HepG2 (cell line): ENCODE measurements at regions not wholly inside any gene's neighbourhood (a gene's known extent, or its start where the extent isn't known, plus 50 kb on each side); places are given as distances from the start of the nearest gene placed in this dataset.

Experiments used
- AHR ChIP-seq: IDR thresholded peaks from 2 replicates; pipeline ENCODE4 v1.6.1; 2018; ENCODE audit warnings: missing genetic modification reagents, missing compliant biosample characterization
- ARID5B ChIP-seq: IDR thresholded peaks from 2 replicates; pipeline ENCODE4 v1.4.0; 2020; ENCODE audit warnings: mild to moderate bottlenecking, missing genetic modification reagents
- CCAR2 ChIP-seq: fragments of 200-400 bp; formaldehyde crosslinking; optimal IDR thresholded peaks from 2 replicates; pipeline ENCODE3; 2018; ENCODE audit warnings: low read depth, mild to moderate bottlenecking, low read length, moderate library complexity
- GATA4 ChIP-seq: sonication (generic); IDR thresholded peaks from 2 replicates; pipeline ENCODE4 v1.6.1; 2016; ENCODE audit warnings: antibody characterized with exemption, low read depth, borderline replicate concordance
- HOMEZ ChIP-seq: IDR thresholded peaks from 2 replicates; pipeline ENCODE4 v1.6.1; 2016; ENCODE audit warnings: low read depth
- MAFG ChIP-seq: sonication (generic); formaldehyde crosslinking; IDR thresholded peaks from 2 replicates; pipeline ENCODE4 v1.5.1; 2020; ENCODE audit warnings: mild to moderate bottlenecking, missing genetic modification reagents
- MED1 ChIP-seq: sonication (generic); formaldehyde crosslinking; IDR thresholded peaks from 2 replicates; pipeline ENCODE4 v1.4.0; 2020; ENCODE audit warnings: missing genetic modification reagents
- NCOA2 ChIP-seq: sonication (generic); formaldehyde crosslinking; IDR thresholded peaks from 2 replicates; pipeline ENCODE4 v1.8.0; 2022; ENCODE audit warnings: inconsistent platforms
- PHF8 ChIP-seq: sonication (generic); formaldehyde crosslinking; IDR thresholded peaks from 2 replicates; pipeline ENCODE4 v1.5.0; 2020; ENCODE audit warnings: missing genetic modification reagents
- REXO4 ChIP-seq: sonication (generic); formaldehyde crosslinking; IDR thresholded peaks from 2 replicates; pipeline ENCODE4 v1.8.0; 2022; ENCODE audit warnings: missing genetic modification reagents, mild to moderate bottlenecking, borderline replicate concordance
- SIX4 ChIP-seq: sonication (generic); formaldehyde crosslinking; IDR thresholded peaks from 2 replicates; pipeline ENCODE4 v1.4.0; 2020; ENCODE audit warnings: missing genetic modification reagents
- SMAD3 ChIP-seq: sonication (generic); formaldehyde crosslinking; IDR thresholded peaks from 2 replicates; pipeline ENCODE4 v1.4.0; 2020; ENCODE audit warnings: missing genetic modification reagents
- SOX6 ChIP-seq, 2 experiments: fragments of 450-650 bp in 1 of 2; sonication (generic) in 1 of 2; formaldehyde crosslinking in 1 of 2; IDR thresholded peaks; 2 replicates each; pipeline versions ENCODE4 v1.4.0 to v1.6.1; 2017 to 2020; ENCODE audit warnings: antibody characterized with exemption in 1 of 2, mild to moderate bottlenecking in 1 of 2, missing genetic modification reagents in 1 of 2
- ZNF256 ChIP-seq: sonication (generic); formaldehyde crosslinking; conservative IDR thresholded peaks from 2 replicates; pipeline ENCODE4 v1.4.0; 2020; ENCODE audit warnings: missing genetic modification reagents
- ZNF792 ChIP-seq: IDR thresholded peaks from 2 replicates; pipeline ENCODE4 v1.6.1; 2016
- ZNF878 ChIP-seq: sonication (generic); formaldehyde crosslinking; IDR thresholded peaks from 2 replicates; pipeline ENCODE4 v1.8.1; 2023; ENCODE audit warnings: mild to moderate bottlenecking, missing genetic modification reagents, moderate library complexity
- TF ChIP-seq, protein P1 (sequence below): sonication (generic); formaldehyde crosslinking; IDR thresholded peaks from 2 replicates; pipeline ENCODE4 v1.5.0; 2020; ENCODE audit warnings: missing genetic modification reagents, mild to moderate bottlenecking, borderline replicate concordance
- TF ChIP-seq, protein P2 (sequence below): sonication (generic); formaldehyde crosslinking; IDR thresholded peaks from 2 replicates; pipeline ENCODE4 v1.4.0; 2020; ENCODE audit warnings: missing genetic modification reagents
- TF ChIP-seq, protein P3 (sequence below): fragments of 450-650 bp; IDR thresholded peaks from 2 replicates; pipeline ENCODE4 v1.6.1; 2017; ENCODE audit warnings: mild to moderate bottlenecking

DNA sequence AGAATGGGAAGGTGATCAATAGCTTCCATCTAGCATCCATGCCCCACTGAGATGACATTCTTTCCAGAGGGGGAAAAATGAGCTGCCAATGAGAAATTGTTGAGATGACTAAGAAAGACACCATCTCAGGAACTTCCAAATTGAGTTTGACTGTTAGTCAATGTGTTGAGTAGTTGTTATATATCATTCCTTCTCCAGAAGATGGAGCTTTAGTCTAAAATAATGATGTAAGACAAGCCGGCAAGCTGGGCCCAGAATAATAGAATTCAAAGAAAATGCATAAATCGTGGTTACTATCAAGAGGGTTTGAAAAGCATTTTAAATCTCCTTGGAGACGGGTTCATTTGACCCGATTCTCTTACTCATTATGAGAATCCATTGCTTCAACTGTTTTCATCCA is 71.0 kb upstream of the ATF7IP2 start (continued):
- TF ChIP-seq ZNF792 (CRISPR knock-in tag) (0 out of 2 replicates have a peak, but pooled peaks have one; percentile 6), CCAR2 (no peak), MED1 (0 out of 2 replicates have a peak, but pooled peaks have one; percentile 26), AHR (CRISPR knock-in tag) (no peak), SMAD3 (CRISPR knock-in tag) (0 out of 2 replicates have a peak, but pooled peaks have one; percentile 8), SIX4 (no peak), NCOA2 (no peak), REXO4 (no peak), HOMEZ (CRISPR knock-in tag) (0 out of 2 replicates have a peak, but pooled peaks have one; percentile 18), SOX6 (IDR thresholded peaks at IDR 0.05) (no peak), SOX6 (CRISPR knock-in tag; IDR thresholded peaks at IDR 0.05) (peak; percentile 32; the same call in 1 of the 2 replicates), GATA4 (no peak), ARID5B (CRISPR knock-in tag) (0 out of 2 replicates have a peak, but pooled peaks have one; percentile 33), ZNF256 (CRISPR knock-in tag) (no peak), PHF8 (CRISPR knock-in tag) (no peak), MAFG (CRISPR knock-in tag) (no peak), ZNF878 (CRISPR knock-in tag) (0 out of 2 replicates have a peak, but pooled peaks have one; percentile 20)
- TF ChIP-seq, protein P1, sequence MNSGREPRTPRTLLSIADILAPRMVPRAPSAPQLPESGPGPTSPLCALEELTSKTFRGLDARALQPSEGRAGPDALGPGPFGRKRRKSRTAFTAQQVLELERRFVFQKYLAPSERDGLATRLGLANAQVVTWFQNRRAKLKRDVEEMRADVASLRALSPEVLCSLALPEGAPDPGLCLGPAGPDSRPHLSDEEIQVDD (CRISPR knock-in tag), result no peak
- TF ChIP-seq, protein P2, sequence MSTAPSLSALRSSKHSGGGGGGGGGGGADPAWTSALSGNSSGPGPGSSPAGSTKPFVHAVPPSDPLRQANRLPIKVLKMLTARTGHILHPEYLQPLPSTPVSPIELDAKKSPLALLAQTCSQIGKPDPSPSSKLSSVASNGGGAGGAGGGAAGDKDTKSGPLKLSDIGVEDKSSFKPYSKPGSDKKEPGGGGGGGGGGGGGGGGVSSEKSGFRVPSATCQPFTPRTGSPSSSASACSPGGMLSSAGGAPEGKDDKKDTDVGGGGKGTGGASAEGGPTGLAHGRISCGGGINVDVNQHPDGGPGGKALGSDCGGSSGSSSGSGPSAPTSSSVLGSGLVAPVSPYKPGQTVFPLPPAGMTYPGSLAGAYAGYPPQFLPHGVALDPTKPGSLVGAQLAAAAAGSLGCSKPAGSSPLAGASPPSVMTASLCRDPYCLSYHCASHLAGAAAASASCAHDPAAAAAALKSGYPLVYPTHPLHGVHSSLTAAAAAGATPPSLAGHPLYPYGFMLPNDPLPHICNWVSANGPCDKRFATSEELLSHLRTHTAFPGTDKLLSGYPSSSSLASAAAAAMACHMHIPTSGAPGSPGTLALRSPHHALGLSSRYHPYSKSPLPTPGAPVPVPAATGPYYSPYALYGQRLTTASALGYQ (CRISPR knock-in tag), result peak; percentile 18; the same call in 1 of the 2 replicates
- TF ChIP-seq, protein P3, sequence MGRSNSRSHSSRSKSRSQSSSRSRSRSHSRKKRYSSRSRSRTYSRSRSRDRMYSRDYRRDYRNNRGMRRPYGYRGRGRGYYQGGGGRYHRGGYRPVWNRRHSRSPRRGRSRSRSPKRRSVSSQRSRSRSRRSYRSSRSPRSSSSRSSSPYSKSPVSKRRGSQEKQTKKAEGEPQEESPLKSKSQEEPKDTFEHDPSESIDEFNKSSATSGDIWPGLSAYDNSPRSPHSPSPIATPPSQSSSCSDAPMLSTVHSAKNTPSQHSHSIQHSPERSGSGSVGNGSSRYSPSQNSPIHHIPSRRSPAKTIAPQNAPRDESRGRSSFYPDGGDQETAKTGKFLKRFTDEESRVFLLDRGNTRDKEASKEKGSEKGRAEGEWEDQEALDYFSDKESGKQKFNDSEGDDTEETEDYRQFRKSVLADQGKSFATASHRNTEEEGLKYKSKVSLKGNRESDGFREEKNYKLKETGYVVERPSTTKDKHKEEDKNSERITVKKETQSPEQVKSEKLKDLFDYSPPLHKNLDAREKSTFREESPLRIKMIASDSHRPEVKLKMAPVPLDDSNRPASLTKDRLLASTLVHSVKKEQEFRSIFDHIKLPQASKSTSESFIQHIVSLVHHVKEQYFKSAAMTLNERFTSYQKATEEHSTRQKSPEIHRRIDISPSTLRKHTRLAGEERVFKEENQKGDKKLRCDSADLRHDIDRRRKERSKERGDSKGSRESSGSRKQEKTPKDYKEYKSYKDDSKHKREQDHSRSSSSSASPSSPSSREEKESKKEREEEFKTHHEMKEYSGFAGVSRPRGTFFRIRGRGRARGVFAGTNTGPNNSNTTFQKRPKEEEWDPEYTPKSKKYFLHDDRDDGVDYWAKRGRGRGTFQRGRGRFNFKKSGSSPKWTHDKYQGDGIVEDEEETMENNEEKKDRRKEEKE, result no peak
